Endothelial cell of umbilical vein (primary cell): ENCODE measurements at regions not wholly inside any gene's neighbourhood (a gene's known extent, or its start where the extent isn't known, plus 50 kb on each side); places are given as distances from the start of the nearest gene placed in this dataset.

ENCODE experiments used
- CTCF ChIP-seq, 2 donors: IDR thresholded peaks; 1 replicate in 1 of 2; 2 replicates in 1 of 2; pipeline ENCODE4 v1.5.1; 2011; ENCODE audit warnings: low read length in 2 of 2, mild to moderate bottlenecking in 2 of 2, moderate library complexity in 2 of 2, control low read depth in 1 of 2, inconsistent platforms in 1 of 2, low read depth in 1 of 2; ENCODE audit not compliant: insufficient read depth in 1 of 2; ENCODE audit errors: extremely low read depth in 1 of 2
- EZH2 ChIP-seq: IDR thresholded peaks from 2 replicates; pipeline ENCODE4 v1.6.1; 2012; ENCODE audit warnings: borderline replicate concordance, low read depth, mild to moderate bottlenecking, moderate library complexity, low read length, inconsistent platforms; ENCODE audit not compliant: severe bottlenecking
- FOS ChIP-seq: IDR thresholded peaks from 2 replicates; pipeline ENCODE4 v1.6.1; 2011; ENCODE audit warnings: mild to moderate bottlenecking, low read length, moderate library complexity, borderline replicate concordance; ENCODE audit not compliant: insufficient read depth
- GATA2 ChIP-seq: IDR thresholded peaks from 2 replicates; pipeline ENCODE4 v1.7.0; 2011; ENCODE audit warnings: low read depth, mild to moderate bottlenecking, moderate library complexity, mixed read lengths, low read length; ENCODE audit not compliant: insufficient read length, insufficient read depth
- JUN ChIP-seq: IDR thresholded peaks from 2 replicates; pipeline ENCODE4 v1.6.1; 2011; ENCODE audit warnings: borderline replicate concordance, low read depth; ENCODE audit not compliant: insufficient read length, insufficient read depth
- MYC ChIP-seq: IDR thresholded peaks from one replicate; pipeline ENCODE4 v1.6.1; 2011; ENCODE audit warnings: mild to moderate bottlenecking, low read depth, low read length
- POLR2A ChIP-seq: IDR thresholded peaks from 2 replicates; pipeline ENCODE4 v1.6.1; 2012; ENCODE audit warnings: low read depth, mild to moderate bottlenecking, control low read depth, low read length
- POLR2AphosphoS5 ChIP-seq: IDR thresholded peaks from 2 replicates; pipeline ENCODE4 v1.6.1; 2012; ENCODE audit warnings: low read depth, mild to moderate bottlenecking, control low read depth, low read length, moderate library complexity; ENCODE audit not compliant: insufficient read depth

- TF ChIP-seq CTCF (IDR thresholded peaks at IDR 0.05; ENCODE audit: extremely low read depth in 1 of 2, insufficient read depth in 1 of 2, low read depth in 1 of 2, low read length in 2 of 2): no peak
- no peak for TF ChIP-seq POLR2AphosphoS5
- no peak for TF ChIP-seq FOS
- TF ChIP-seq GATA2: no peak
- no peak for TF ChIP-seq POLR2A
- TF ChIP-seq EZH2: no peak
- no peak for TF ChIP-seq JUN
- TF ChIP-seq MYC: no peak
Measured at GRCh38 chr6:21309807-21310221, 283.7 kb upstream of the SOX4 start.
